GM12873 (cell line): ENCODE measurements at regions not wholly inside any gene's neighbourhood (a gene's known extent, or its start where the extent isn't known, plus 50 kb on each side); places are given as distances from the start of the nearest gene placed in this dataset.

ENCODE experiments used
- CTCF ChIP-seq: IDR thresholded peaks from 2 replicates; pipeline ENCODE4 v1.5.1; 2012; ENCODE audit warnings: low read depth, mild to moderate bottlenecking, moderate library complexity, low read length, control low read depth; ENCODE audit not compliant: insufficient read depth; ENCODE audit errors: missing control alignments

- no peak for TF ChIP-seq CTCF
Measured at GRCh38 chr7:130888468-130888867, 154.5 kb upstream of the KLF14 start.

- TF ChIP-seq CTCF = no peak
Measured at GRCh38 chr7:130890176-130891020, 156.4 kb upstream of the KLF14 start.

GRCh38 chr7:130891254-130892094 lies 157.5 kb upstream of the KLF14 start:
- TF ChIP-seq CTCF = no peak

- no peak for TF ChIP-seq CTCF
Measured at GRCh38 chr7:130893441-130893894, 159.5 kb upstream of the KLF14 start.

- TF ChIP-seq CTCF = no peak
Measured at GRCh38 chr7:130894146-130894908, 160.3 kb upstream of the KLF14 start.

- no peak for TF ChIP-seq CTCF
Measured at GRCh38 chr7:130894909-130895750, 161.1 kb upstream of the KLF14 start.
